DOHH2 (cell line): ENCODE measurements at regions not wholly inside any gene's neighbourhood (a gene's known extent, or its start where the extent isn't known, plus 50 kb on each side); places are given as distances from the start of the nearest gene placed in this dataset.

Experiments used
- H3F3A ChIP-seq: fragments of 200-600 bp; sonication (generic), shearing (Covaris generic); 2 replicates; pipeline ENCODE4 v1.6.0; 2016; ENCODE audit warnings: antibody characterized with exemption, mild to moderate bottlenecking; ENCODE audit not compliant: control insufficient read depth, insufficient read depth
- H3K27ac ChIP-seq: fragments of 200-600 bp; sonication (generic); 2 replicates; pipeline ENCODE4 v1.5.1; 2014; ENCODE audit warnings: low read depth, mild to moderate bottlenecking, low read length, moderate library complexity
- H3K27me3 ChIP-seq: fragments of 200-600 bp; sonication (generic); 2 replicates; pipeline ENCODE4 v1.6.1; 2014; ENCODE audit warnings: mild to moderate bottlenecking, low read length, mixed read lengths; ENCODE audit not compliant: control insufficient read depth
- H3K36me3 ChIP-seq: fragments of 200-600 bp; sonication (generic); 2 replicates; pipeline ENCODE4 v1.6.1; 2014; ENCODE audit warnings: mild to moderate bottlenecking, low read length, moderate library complexity, mixed read lengths; ENCODE audit not compliant: control insufficient read depth
- H3K4me1 ChIP-seq: fragments of 200-600 bp; sonication (generic); 2 replicates; pipeline ENCODE4 v1.6.1; 2014; ENCODE audit warnings: mild to moderate bottlenecking, low read length, mixed read lengths; ENCODE audit not compliant: control insufficient read depth
- H3K4me2 ChIP-seq: fragments of 200-600 bp; sonication (generic); 2 replicates; pipeline ENCODE4 v1.6.0; 2014; ENCODE audit warnings: mild to moderate bottlenecking, low read length, moderate library complexity
- H3K4me3 ChIP-seq: fragments of 200-600 bp; sonication (generic); 2 replicates; pipeline ENCODE4 v1.5.1; 2014; ENCODE audit warnings: mild to moderate bottlenecking, low read length, mixed read lengths
- H3K79me2 ChIP-seq: fragments of 200-600 bp; sonication (generic); 2 replicates; pipeline ENCODE4 v1.6.1; 2014; ENCODE audit warnings: mild to moderate bottlenecking, low read length, mixed read lengths; ENCODE audit not compliant: control insufficient read depth
- H3K9me2 ChIP-seq: fragments of 200-600 bp; sonication (generic); replicated peaks from 2 replicates; pipeline ENCODE4 v1.6.1; 2014; ENCODE audit warnings: mild to moderate bottlenecking, low read length, mixed read lengths; ENCODE audit not compliant: control insufficient read depth
- H3K9me3 ChIP-seq: fragments of 200-600 bp; sonication (generic); 2 replicates; pipeline ENCODE4 v1.6.1; 2014; ENCODE audit warnings: antibody characterized with exemption, low read length, mixed read lengths; ENCODE audit not compliant: control insufficient read depth, insufficient read depth
- H4K20me1 ChIP-seq: fragments of 200-600 bp; sonication (generic); 2 replicates; pipeline ENCODE4 v1.6.0; 2014; ENCODE audit warnings: low read depth, mild to moderate bottlenecking, antibody characterized with exemption, low read length, moderate library complexity; ENCODE audit not compliant: control insufficient read depth, insufficient read depth
- EZH2phosphoT487 ChIP-seq: fragments of 200-600 bp; sonication (generic); IDR thresholded peaks from 2 replicates; pipeline ENCODE4 v1.6.1; 2017; ENCODE audit warnings: borderline replicate concordance, mild to moderate bottlenecking, antibody characterized with exemption, low read length, moderate library complexity, mixed read lengths
- TF ChIP-seq, protein P1 (sequence below): fragments of 200-600 bp; sonication (generic); IDR thresholded peaks from one replicate; pipeline ENCODE4 v1.5.1; 2014; ENCODE audit warnings: antibody characterized with exemption, mild to moderate bottlenecking, low read depth, low read length; ENCODE audit not compliant: poor library complexity, severe bottlenecking

DNA sequence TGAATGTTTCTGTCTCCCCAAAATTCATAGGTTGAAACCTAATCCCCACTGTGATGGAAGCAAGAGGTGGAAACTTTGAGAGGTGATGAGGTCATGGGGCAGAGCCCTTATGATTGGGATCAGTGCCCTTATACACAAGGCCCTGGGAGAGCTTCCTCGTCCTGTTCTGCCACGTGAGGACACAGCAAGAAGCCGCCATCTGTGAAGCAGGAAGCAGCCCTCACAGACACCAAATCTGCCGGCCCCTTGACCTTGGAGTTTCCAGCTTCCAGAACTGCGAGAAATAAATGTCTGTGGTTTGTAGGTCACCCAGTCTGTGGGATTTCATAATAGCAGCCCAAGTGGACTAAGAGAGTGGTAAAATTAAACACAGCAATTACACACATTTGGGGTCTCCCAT lies 737.4 kb downstream of the UQCRFS1 start:
- Histone ChIP-seq H3K4me1 (no peaks in the 10 kb centered on the region), H3K36me3 (no peaks in the 10 kb centered on the region), H3K27ac (no peak overlapping the region), H4K20me1 (no peaks in the 10 kb centered on the region), H3K9me3 (no peaks in the 10 kb centered on the region), H3K27me3 (no peaks in the 10 kb centered on the region), H3K79me2 (no peaks in the 10 kb centered on the region), H3K4me3 (no peak overlapping the region), H3K9me2 (no peaks in the 10 kb centered on the region), H3K4me2 (no peak overlapping the region), H3F3A (no peaks in the 10 kb centered on the region)
- TF ChIP-seq, protein P1, sequence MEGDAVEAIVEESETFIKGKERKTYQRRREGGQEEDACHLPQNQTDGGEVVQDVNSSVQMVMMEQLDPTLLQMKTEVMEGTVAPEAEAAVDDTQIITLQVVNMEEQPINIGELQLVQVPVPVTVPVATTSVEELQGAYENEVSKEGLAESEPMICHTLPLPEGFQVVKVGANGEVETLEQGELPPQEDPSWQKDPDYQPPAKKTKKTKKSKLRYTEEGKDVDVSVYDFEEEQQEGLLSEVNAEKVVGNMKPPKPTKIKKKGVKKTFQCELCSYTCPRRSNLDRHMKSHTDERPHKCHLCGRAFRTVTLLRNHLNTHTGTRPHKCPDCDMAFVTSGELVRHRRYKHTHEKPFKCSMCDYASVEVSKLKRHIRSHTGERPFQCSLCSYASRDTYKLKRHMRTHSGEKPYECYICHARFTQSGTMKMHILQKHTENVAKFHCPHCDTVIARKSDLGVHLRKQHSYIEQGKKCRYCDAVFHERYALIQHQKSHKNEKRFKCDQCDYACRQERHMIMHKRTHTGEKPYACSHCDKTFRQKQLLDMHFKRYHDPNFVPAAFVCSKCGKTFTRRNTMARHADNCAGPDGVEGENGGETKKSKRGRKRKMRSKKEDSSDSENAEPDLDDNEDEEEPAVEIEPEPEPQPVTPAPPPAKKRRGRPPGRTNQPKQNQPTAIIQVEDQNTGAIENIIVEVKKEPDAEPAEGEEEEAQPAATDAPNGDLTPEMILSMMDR, result no peak
- no peak for TF ChIP-seq EZH2phosphoT487

DNA sequence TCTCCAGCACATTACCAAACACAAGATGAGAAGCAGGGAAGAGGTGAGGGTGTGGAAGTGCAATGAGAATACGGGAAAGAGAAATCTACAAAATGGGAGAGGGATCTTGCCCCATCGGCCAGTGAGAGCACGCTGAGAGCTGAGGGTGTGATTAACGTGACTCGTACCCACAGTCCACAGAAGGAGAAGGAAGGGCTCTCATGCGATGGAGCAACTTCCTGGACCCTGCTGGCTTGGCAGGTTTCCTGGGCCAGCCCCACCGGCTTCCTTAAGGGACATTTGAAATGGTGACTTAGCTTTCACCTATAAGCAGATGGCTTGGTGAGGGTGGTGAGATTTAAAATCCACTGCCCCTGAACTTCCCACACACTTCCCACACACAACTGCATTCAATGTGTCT lies 740.1 kb downstream of the UQCRFS1 start:
- Histone ChIP-seq H3K4me3 (no peak overlapping the region), H3K27ac (no peak overlapping the region), H3K9me3 (no peaks in the 10 kb centered on the region), H3K79me2 (no peaks in the 10 kb centered on the region), H3K4me1 (peaks cover 16% of the 10 kb centered on the region), H3K9me2 (no peaks in the 10 kb centered on the region), H3K27me3 (0 out of 2 replicates have a peak, but pooled peaks cover 3% of the 10 kb centered on the region), H3K36me3 (no peaks in the 10 kb centered on the region), H4K20me1 (no peaks in the 10 kb centered on the region), H3F3A (no peaks in the 10 kb centered on the region), H3K4me2 (no peak overlapping the region)
- no peak for TF ChIP-seq EZH2phosphoT487
- TF ChIP-seq, protein P1, result no peak

DNA sequence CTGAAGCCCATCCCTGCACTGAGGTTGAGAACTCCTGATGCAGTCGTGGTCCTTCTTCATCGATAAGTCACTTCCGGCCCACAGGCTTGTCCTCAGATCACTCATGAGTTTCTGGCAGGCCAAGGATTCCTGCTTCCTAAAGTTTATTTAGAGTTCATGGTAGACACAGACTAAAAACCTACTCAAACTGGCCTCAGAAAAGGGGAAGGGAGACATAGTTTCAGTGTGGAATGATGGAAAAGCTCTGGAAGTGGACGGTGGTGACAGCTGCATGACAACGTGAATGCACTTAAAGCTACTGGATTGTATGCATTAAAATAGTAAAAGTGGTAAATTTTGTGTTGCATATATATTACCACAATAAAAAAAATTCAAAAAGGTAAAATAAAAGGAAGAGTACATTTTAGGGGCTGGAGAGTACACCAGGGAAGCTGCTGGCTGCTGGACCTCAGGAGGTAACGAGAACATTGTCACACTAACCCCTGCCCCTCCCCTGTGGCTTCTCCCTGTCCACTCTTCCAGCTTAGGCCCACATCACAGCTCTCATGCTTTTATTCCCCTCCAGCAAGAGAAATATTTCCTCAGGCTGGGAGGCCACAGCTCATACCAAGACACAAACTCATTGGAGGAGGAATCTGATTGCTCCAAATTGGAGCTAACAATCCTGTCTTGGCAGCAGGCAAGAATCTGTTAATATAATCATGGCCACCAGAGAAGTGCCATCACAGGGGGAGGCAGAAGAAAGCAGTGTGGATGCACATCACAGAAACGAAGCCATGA lies 741.0 kb downstream of the UQCRFS1 start:
- Histone ChIP-seq H3K4me2 (no peak overlapping the region), H4K20me1 (no peaks in the 10 kb centered on the region), H3K36me3 (no peaks in the 10 kb centered on the region), H3K4me3 (no peak overlapping the region), H3K4me1 (peaks cover 16% of the 10 kb centered on the region), H3K9me2 (no peaks in the 10 kb centered on the region), H3K9me3 (no peaks in the 10 kb centered on the region), H3K79me2 (no peaks in the 10 kb centered on the region), H3F3A (no peaks in the 10 kb centered on the region), H3K27ac (no peak overlapping the region), H3K27me3 (0 out of 2 replicates have a peak, but pooled peaks cover 3% of the 10 kb centered on the region)
- TF ChIP-seq, protein P1, result no peak
- TF ChIP-seq EZH2phosphoT487, result no peak
